B cell (primary cell): ENCODE measurements at regions not wholly inside any gene's neighbourhood (a gene's known extent, or its start where the extent isn't known, plus 50 kb on each side); places are given as distances from the start of the nearest gene placed in this dataset.

Experiments used
- ATAC-seq: fragments of 200-7000 bp; cut with Tn5 transposase; one replicate; pipeline ENCODE4 v1.10.0; 2021; ENCODE audit warnings: low read depth, mild to moderate bottlenecking, moderate number of reproducible peaks, moderate library complexity
- CTCF ChIA-PET: fragments of 350-600 bp; sonication (Branson Sonifier 250); formaldehyde crosslinking; loops from one replicate; lab custom pipeline; 2021; ENCODE audit warnings: antibody characterized with exemption, inconsistent platforms; lab: Charles Lee
- POLR2A ChIA-PET: fragments of 350-600 bp; sonication (Branson Sonifier 250); formaldehyde crosslinking; loops from one replicate; lab custom pipeline; 2021; ENCODE audit warnings: antibody characterized with exemption; lab: Charles Lee
- DNase-seq: peaks from one replicate; pipeline ENCODE4 v3.0.0; 2013
- H2AFZ ChIP-seq: 2 replicates; pipeline ENCODE4 v1.6.1; 2012; ENCODE audit warnings: mild to moderate bottlenecking, low read depth, low read length; ENCODE audit not compliant: insufficient read depth, poor library complexity, severe bottlenecking
- H3K27ac ChIP-seq, 2 donors: 1 replicate in 1 of 2; 2 replicates in 1 of 2; pipeline ENCODE4 v1.5.1; 2012 to 2013; ENCODE audit warnings: low read length in 2 of 2, mild to moderate bottlenecking in 2 of 2, moderate library complexity in 1 of 2
- H3K27me3 ChIP-seq, 4 experiments: fragments of 200-600 bp in 1 of 4; sonication (generic) in 1 of 4; replicated peaks in 1 of 4; 1 replicate in 2 of 4; 2 replicates in 2 of 4; pipeline versions ENCODE4 v1.6.1 to v1.7.0; 2013 to 2016; ENCODE audit warnings: low read length in 3 of 4, mild to moderate bottlenecking in 2 of 4, mixed read lengths in 1 of 4, moderate library complexity in 1 of 4; ENCODE audit not compliant: insufficient read depth in 4 of 4, control insufficient read depth in 3 of 4; ENCODE audit errors: control extremely low read depth in 1 of 4
- H3K36me3 ChIP-seq, 2 experiments: replicated peaks in 1 of 2; 1 replicate in 1 of 2; 2 replicates in 1 of 2; pipeline versions ENCODE4 v1.6.1 to v1.7.1; 2013; ENCODE audit warnings: low read length in 1 of 2; ENCODE audit not compliant: insufficient read depth in 2 of 2, control insufficient read depth in 1 of 2; ENCODE audit errors: control extremely low read depth in 1 of 2, extremely low read depth in 1 of 2
- H3K4me1 ChIP-seq, 2 donors: fragments of 200-600 bp in 1 of 2; sonication (generic) in 1 of 2; 1 replicate in 1 of 2; 2 replicates in 1 of 2; pipeline versions ENCODE4 v1.5.1 to v1.6.1; 2013 to 2017; ENCODE audit warnings: low read length in 2 of 2; ENCODE audit not compliant: control insufficient read depth in 2 of 2, insufficient read depth in 2 of 2
- H3K4me2 ChIP-seq: replicated peaks from 2 replicates; pipeline ENCODE3; 2012; ENCODE audit warnings: mild to moderate bottlenecking, low read depth, low read length; ENCODE audit not compliant: poor library complexity, severe bottlenecking
- H3K4me3 ChIP-seq, 5 experiments: fragments of 200-600 bp in 1 of 5; sonication (generic) in 1 of 5; 1 replicate in 3 of 5; 2 replicates in 2 of 5; pipeline versions ENCODE4 v1.5.1 to v1.7.0; 2011 to 2016; ENCODE audit warnings: low read length in 4 of 5, mild to moderate bottlenecking in 4 of 5, low read depth in 2 of 5, control low read depth in 1 of 5, moderate library complexity in 1 of 5; ENCODE audit not compliant: insufficient read depth in 1 of 5; ENCODE audit errors: control extremely low read depth in 1 of 5, extremely low read depth in 1 of 5
- H3K79me2 ChIP-seq: fragments of 200-600 bp; sonication (generic); one replicate; pipeline ENCODE4 v1.6.0; 2016; ENCODE audit warnings: low read length; ENCODE audit not compliant: control insufficient read depth, insufficient read depth
- H3K9ac ChIP-seq: fragments of 200-600 bp; sonication (generic); 2 replicates; pipeline ENCODE4 v1.6.1; 2017; ENCODE audit warnings: mild to moderate bottlenecking, low read length, moderate library complexity
- H3K9me3 ChIP-seq, 3 donors: one replicate each; pipeline versions ENCODE4 v1.6.1 to v1.7.1; 2013; ENCODE audit warnings: low read length in 2 of 3; ENCODE audit not compliant: control insufficient read depth in 2 of 3, insufficient read depth in 1 of 3; ENCODE audit errors: control extremely low read depth in 1 of 3
- H4K20me1 ChIP-seq: 2 replicates; pipeline ENCODE4 v1.6.0; 2012; ENCODE audit warnings: mild to moderate bottlenecking, low read length; ENCODE audit not compliant: insufficient read depth, control insufficient read depth, poor library complexity, severe bottlenecking
- H3K27ac Mint-ChIP-seq: one replicate; pipeline ENCODE4 v1.8.0; 2021; ENCODE audit warnings: mixed read lengths
- H3K27me3 Mint-ChIP-seq: one replicate; pipeline ENCODE4 v1.8.0; 2021; ENCODE audit warnings: mixed read lengths
- H3K4me1 Mint-ChIP-seq: one replicate; pipeline ENCODE4 v1.8.0; 2021; ENCODE audit warnings: mixed read lengths
- H3K4me3 Mint-ChIP-seq: one replicate; pipeline ENCODE4 v1.8.0; 2021; ENCODE audit warnings: mixed read lengths
- H3K9me3 Mint-ChIP-seq: one replicate; pipeline ENCODE4 v1.8.0; 2022; ENCODE audit warnings: mixed read lengths; ENCODE audit not compliant: insufficient read depth
- CTCF ChIP-seq: fragments of 200-600 bp; IDR thresholded peaks from one replicate; pipeline ENCODE4 v1.8.0; 2022; ENCODE audit warnings: antibody characterized with exemption, mild to moderate bottlenecking
- EZH2 ChIP-seq: IDR thresholded peaks from 2 replicates; pipeline ENCODE4 v1.6.1; 2012; ENCODE audit warnings: borderline replicate concordance, low read depth, mild to moderate bottlenecking, moderate library complexity, low read length; ENCODE audit not compliant: insufficient read depth, poor library complexity, severe bottlenecking
- WGBS: methylation state at CpG from one replicate; pipeline ENCODE4 v1.1.5; 2013; ENCODE audit warnings: missing lambda C conversion rate; ENCODE audit not compliant: insufficient coverage; 5-methylcytosine and 5-hydroxymethylcytosine counted together
- intact Hi-C: fragments of 100-400 bp; cut with micrococcal nuclease; formaldehyde crosslinking; loops from one replicate; pipeline ENCODE4 v1.10.0; 2022

GRCh38 chr13:76335463-76335862, 550.7 kb downstream of the KCTD12 start:
- H3K9me3 ChIP-seq: peaks cover 0 to 1% (median 0%) of the 10 kb centered on the region in 3 donors
- ChIA-PET POLR2A (no interaction called here), CTCF (no interaction called here)
- H3K36me3 ChIP-seq: no peaks in the 10 kb centered on the region
- no peak for TF ChIP-seq CTCF
- TF ChIP-seq EZH2: no peak
- H3K9ac ChIP-seq: no peak overlapping the region
- no peaks in the 10 kb centered on the region for H4K20me1 ChIP-seq
- DNase-seq (no peak), ATAC-seq (no peak)
- H3K27ac Mint-ChIP-seq: no peak overlapping the region
- no peaks in the 10 kb centered on the region for H3K9me3 Mint-ChIP-seq
- no peaks in the 10 kb centered on the region for H3K79me2 ChIP-seq
- H3K27me3 ChIP-seq: no peaks in the 10 kb centered on the region
- no peak overlapping the region for H3K4me2 ChIP-seq
- H3K27ac ChIP-seq: no peak overlapping the region
- H3K4me3 Mint-ChIP-seq: no peak overlapping the region
- no peaks in the 10 kb centered on the region for H3K27me3 Mint-ChIP-seq
- intact Hi-C loops: no loop called here
- H3K4me3 ChIP-seq: no peak overlapping the region
- no peaks in the 10 kb centered on the region for H3K4me1 Mint-ChIP-seq
- no peak overlapping the region for H2AFZ ChIP-seq
- H3K4me1 ChIP-seq: no peaks in the 10 kb centered on the region

DNA sequence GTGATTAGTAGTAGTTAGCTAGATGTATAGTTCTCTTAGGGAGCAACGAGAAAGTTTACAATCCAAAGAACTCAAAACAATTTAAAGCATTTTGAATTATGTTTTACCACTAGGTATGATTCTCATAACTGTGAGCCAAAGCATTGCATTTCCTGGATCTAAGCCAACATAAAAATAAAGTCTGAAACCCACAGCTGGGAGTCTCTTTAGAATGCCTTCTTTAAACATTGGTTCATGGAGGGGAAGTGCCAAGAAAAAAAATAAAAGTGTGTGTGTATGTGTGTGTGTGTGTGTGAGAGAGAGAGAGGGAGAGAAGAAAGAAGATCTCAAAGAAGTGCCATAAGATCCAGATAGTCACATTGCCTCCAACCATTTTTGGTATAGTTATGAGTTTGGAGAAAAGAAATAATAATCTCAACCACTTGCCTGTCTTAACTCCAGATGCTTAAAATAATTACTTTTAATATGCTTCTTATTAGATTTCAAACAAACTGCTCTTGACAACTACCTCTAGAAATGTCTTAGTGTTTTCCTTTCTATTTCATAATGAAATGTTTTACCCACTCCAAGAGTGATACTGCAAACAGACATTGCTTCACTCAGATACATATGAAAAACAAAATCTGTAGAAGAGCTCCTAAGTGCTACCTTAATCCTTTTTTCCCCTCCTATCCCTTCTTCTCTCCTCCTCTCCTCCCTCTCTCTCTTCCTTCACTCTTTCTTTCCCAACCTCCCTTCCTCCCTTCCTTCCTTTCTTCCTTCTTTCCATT, 554.1 kb downstream of the KCTD12 start:
- DNase-seq (no peak), ATAC-seq (no peak)
- no peak overlapping the region for H3K27ac Mint-ChIP-seq
- Histone ChIP-seq H3K79me2 (no peaks in the 10 kb centered on the region), H3K4me1 (no peaks in the 10 kb centered on the region), H3K27ac (no peak overlapping the region), H3K27me3 (no peaks in the 10 kb centered on the region), H3K4me2 (no peak overlapping the region), H3K9ac (no peak overlapping the region), H3K4me3 (no peak overlapping the region), H2AFZ (no peak overlapping the region), H3K36me3 (no peaks in the 10 kb centered on the region), H4K20me1 (no peaks in the 10 kb centered on the region), H3K9me3 (no peaks in the 10 kb centered on the region)
- no peaks in the 10 kb centered on the region for H3K4me1 Mint-ChIP-seq
- intact Hi-C loops: no loop called here
- TF ChIP-seq CTCF: no peak
- no peak for TF ChIP-seq EZH2
- CTCF ChIA-PET: no interaction called here
- no peaks in the 10 kb centered on the region for H3K27me3 Mint-ChIP-seq
- H3K9me3 Mint-ChIP-seq: no peaks in the 10 kb centered on the region
- H3K4me3 Mint-ChIP-seq: no peak overlapping the region
- no CpG with 5 or more reads among the region's 1 CpG for WGBS
- POLR2A ChIA-PET: no interaction called here
